Mesodermal cell (in vitro differentiated cells): ENCODE measurements at regions not wholly inside any gene's neighbourhood (a gene's known extent, or its start where the extent isn't known, plus 50 kb on each side); places are given as distances from the start of the nearest gene placed in this dataset.

Experiments used
- H3K27ac ChIP-seq: 2 replicates; pipeline ENCODE4 v1.7.0; 2013; ENCODE audit warnings: mild to moderate bottlenecking, low read depth, low read length, moderate library complexity; ENCODE audit not compliant: severe bottlenecking
- H3K36me3 ChIP-seq: 2 replicates; pipeline ENCODE4 v1.7.1; 2013; ENCODE audit warnings: mild to moderate bottlenecking, low read length, moderate library complexity; ENCODE audit not compliant: control insufficient read depth, insufficient read depth
- H3K4me1 ChIP-seq: one replicate; pipeline ENCODE4 v1.7.1; 2013; ENCODE audit warnings: mild to moderate bottlenecking, low read length; ENCODE audit not compliant: insufficient read depth, control insufficient read depth, poor library complexity, severe bottlenecking
- H3K4me3 ChIP-seq: 2 replicates; pipeline ENCODE4 v1.7.0; 2013; ENCODE audit warnings: low read length, control low read depth, mild to moderate bottlenecking; ENCODE audit not compliant: insufficient read depth, poor library complexity, severe bottlenecking; ENCODE audit errors: extremely low read depth
- H3K9me3 ChIP-seq: 2 replicates; pipeline ENCODE4 v1.7.1; 2013; ENCODE audit warnings: mild to moderate bottlenecking, low read length, moderate library complexity; ENCODE audit not compliant: control insufficient read depth
- WGBS, 2 experiments: methylation state at CpG; one replicate each; pipeline ENCODE4 v1.1.5; 2013; ENCODE audit warnings: missing lambda C conversion rate in 2 of 2; ENCODE audit not compliant: insufficient coverage in 2 of 2; 5-methylcytosine and 5-hydroxymethylcytosine counted together

DNA sequence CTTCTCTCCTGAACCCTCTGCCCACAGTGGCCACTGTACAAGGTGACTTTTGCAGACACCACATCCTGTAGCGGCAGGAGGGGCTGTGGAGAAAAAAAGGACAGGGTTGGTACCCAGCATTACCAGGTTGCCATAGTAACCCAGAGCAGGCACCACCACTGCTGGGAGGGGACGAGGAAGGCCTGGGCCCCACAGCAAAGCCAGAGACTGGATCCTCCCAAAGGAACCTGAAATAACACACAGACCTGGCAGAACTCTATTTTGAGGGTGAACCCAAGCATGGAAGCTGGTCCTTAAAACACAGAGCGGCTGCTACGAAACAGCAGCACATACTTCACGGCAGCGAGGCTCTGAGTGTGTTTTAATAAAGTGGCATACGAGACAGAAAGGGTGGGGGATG lies 380.6 kb downstream of the CTTN start:
- no peaks in the 10 kb centered on the region for H3K36me3 ChIP-seq
- no peaks in the 10 kb centered on the region for H3K4me1 ChIP-seq
- no peak overlapping the region for H3K27ac ChIP-seq
- H3K9me3 ChIP-seq = no peaks in the 10 kb centered on the region
- no peak overlapping the region for H3K4me3 ChIP-seq
- 94% methylated on average over 6 of the region's 7 CpGs for WGBS, 2 experiments

DNA sequence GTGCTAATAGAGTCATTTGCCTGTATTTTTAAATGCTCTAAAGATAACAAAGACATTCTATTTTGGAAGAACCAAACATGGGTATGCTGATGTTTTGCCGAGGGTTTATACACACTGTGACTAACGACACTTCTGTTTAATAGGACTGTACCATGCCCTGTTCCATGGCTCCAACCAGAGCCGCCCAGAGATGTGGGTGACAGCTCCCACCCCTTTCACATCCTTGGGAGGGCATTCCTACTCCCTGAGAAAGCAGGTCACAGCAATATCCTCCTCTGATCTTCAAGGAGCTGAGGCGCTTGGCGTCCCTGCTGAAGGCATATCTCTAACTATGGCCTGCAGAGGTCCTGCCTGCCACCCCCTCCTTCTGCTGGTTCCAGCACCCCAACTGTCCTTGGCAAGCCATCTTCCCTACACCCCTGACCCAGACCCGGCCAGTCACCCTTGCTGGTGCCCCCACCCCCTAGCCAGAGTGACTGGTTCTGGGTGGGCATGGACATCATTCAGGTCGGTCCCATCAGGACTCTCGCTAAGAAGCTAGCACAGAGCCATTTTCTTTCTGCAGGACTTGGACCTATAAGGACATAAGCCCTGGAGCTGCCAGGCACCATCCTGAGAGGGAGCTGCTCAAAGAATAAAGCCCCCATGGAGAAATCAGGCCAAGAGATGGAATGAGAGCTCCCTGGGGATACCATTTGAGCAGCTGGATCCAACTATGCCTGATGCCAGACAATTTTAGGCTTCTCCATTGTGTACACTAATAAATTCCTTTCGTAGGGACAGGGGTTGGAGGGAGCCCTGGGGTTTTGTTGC lies 381.3 kb downstream of the CTTN start:
- Histone ChIP-seq H3K9me3 (no peaks in the 10 kb centered on the region), H3K27ac (no peak overlapping the region), H3K4me1 (no peaks in the 10 kb centered on the region), H3K4me3 (no peak overlapping the region), H3K36me3 (no peaks in the 10 kb centered on the region)
- 80 to 89% methylated on average over 7 to 8 of the region's 9 CpGs for WGBS, 2 experiments

DNA sequence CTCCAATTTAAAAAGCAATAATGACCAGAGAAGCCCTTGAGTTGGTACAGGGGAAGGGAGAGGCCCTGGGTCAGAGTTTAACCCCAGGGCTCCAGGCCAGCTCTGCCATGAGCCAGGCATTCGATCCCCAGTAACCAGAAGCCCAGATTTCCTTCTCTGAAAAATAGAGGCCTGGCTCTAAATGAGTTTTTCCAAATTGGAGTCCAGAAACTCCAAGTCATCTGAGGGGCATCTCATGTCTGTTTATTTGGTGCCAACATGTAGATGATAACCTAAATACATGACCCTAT lies 381.9 kb downstream of the CTTN start:
- no peak overlapping the region for H3K27ac ChIP-seq
- H3K4me1 ChIP-seq = no peaks in the 10 kb centered on the region
- no peaks in the 10 kb centered on the region for H3K9me3 ChIP-seq
- no peaks in the 10 kb centered on the region for H3K36me3 ChIP-seq
- WGBS, 2 experiments = 88 to 100% methylated on average over 1 of the region's 1 CpG
- no peak overlapping the region for H3K4me3 ChIP-seq

DNA sequence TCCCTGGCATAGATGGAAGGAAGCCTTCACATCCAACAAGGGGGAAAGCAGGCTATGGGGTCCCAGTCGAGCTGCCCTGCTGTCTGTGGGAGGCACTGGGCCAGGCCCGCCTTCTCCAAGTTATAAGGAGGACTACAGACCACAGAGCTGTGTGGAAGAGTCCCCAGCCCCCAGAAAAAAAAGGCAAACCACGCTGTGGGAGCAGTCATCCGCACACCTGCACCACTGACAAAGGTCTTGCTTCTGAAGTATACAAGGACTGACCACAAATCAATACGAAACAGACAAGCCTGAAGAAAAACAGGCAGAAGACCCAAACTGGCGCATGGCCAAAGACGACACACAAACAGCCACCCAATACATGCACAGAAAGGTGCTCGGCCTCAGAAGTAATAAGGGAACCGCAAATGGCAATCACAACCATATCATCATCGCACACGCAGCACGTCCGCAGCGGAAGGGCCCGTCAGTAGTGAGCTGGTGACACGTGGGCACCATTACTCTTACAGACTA lies 384.1 kb downstream of the CTTN start:
- no peaks in the 10 kb centered on the region for H3K4me1 ChIP-seq
- H3K27ac ChIP-seq = no peak overlapping the region
- H3K4me3 ChIP-seq = no peak overlapping the region
- 80 to 94% methylated on average over 13 to 14 of the region's 16 CpGs for WGBS, 2 experiments
- H3K9me3 ChIP-seq = no peaks in the 10 kb centered on the region
- no peaks in the 10 kb centered on the region for H3K36me3 ChIP-seq

DNA sequence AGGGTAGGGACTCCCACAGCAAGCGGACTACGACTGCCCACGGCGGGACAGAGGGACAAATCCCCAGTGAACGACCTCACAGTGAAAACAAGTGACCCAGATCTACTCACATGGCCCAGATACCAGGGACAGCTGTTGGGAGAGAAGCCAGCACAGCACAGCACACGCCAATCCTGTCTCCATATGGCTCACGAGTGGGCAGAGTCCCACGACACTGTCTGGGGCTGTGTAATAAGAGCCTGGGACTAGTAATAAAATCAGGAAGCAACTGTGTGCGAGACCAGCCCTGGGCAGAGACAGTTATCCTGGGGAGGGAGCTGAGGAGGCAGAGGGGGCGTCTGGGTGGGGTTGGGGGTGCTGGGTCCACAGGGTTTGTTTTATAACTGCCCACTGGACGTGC lies 385.0 kb downstream of the CTTN start:
- WGBS, 2 experiments = 87 to 95% methylated on average over 10 of the region's 11 CpGs
- H3K9me3 ChIP-seq = no peaks in the 10 kb centered on the region
- no peak overlapping the region for H3K4me3 ChIP-seq
- peaks cover 6% of the 10 kb centered on the region for H3K4me1 ChIP-seq
- H3K36me3 ChIP-seq = no peaks in the 10 kb centered on the region
- no peak overlapping the region for H3K27ac ChIP-seq

- 85 to 90% methylated on average over 6 to 7 of the region's 7 CpGs for WGBS, 2 experiments
- Histone ChIP-seq H3K36me3 (no peaks in the 10 kb centered on the region), H3K27ac (no peak overlapping the region)
Measured at GRCh38 chr11:70783821-70784220, 385.5 kb downstream of the CTTN start.

DNA sequence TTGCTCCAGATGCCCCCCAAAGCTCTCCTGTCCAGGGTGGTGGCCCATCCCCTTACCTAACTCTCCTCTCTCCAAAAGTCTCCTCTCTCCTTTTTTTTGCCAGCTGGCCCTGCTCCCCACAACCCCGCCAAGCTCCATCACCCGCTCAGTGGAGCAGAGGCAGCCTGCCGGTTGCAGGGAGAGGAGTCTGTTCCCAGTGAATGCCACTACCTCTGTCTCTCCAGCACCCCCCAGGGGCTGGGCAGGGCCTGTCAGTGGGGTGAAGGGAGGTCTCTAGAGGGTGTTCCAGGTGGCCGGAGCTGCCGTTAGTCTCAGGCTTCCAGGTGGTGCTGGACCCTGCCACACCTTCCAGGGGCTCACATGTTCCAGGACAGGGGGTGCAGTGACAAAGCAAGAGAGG lies 387.0 kb downstream of the CTTN start:
- peaks cover 9% of the 10 kb centered on the region for H3K4me1 ChIP-seq
- H3K36me3 ChIP-seq = no peaks in the 10 kb centered on the region
- H3K4me3 ChIP-seq = no peak overlapping the region
- no peaks in the 10 kb centered on the region for H3K9me3 ChIP-seq
- 81 to 100% methylated on average over 2 of the region's 5 CpGs for WGBS, 2 experiments
- H3K27ac ChIP-seq = no peak overlapping the region

More at GRCh38 chr11:70783821-70784220, 385.5 kb downstream of the CTTN start:
- H3K9me3 ChIP-seq = no peaks in the 10 kb centered on the region
- no peak overlapping the region for H3K4me3 ChIP-seq
- H3K4me1 ChIP-seq = peaks cover 9% of the 10 kb centered on the region

DNA sequence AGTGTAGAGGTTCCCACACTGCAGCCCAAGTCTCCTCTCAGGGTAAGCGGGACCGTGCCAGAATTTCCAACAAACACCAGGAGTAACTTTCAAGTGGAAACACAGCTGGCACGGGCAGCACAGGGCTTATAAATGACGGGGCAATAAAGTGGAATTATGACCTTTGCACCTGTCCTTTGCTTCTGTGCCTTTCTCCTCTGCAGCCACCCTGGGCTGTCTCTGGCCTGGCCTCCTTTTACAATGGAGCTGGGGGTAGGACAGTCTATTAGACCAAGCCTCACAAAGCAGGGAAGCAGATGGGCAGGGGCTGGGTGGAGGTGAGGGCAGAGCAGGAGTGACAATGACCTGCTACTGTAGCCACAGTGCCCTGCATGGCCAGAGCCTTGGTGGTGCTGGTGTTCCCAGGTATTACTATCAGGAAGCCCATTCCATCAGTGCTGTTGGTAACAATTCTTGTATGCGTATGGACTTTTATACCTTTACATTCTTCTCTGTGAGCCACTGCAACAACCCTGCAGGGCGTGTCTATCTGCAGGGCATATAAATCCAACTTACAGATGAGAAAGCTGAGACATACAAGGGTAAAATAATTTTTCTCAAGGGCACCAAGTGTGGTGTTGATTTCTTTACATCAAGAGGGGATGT lies 387.8 kb downstream of the CTTN start:
- H3K9me3 ChIP-seq = peaks cover 2% of the 10 kb centered on the region
- H3K27ac ChIP-seq = no peak overlapping the region
- H3K36me3 ChIP-seq = no peaks in the 10 kb centered on the region
- H3K4me1 ChIP-seq = peaks cover 9% of the 10 kb centered on the region
- no peak overlapping the region for H3K4me3 ChIP-seq
- WGBS, 2 experiments = 85 to 100% methylated on average over 4 of the region's 6 CpGs

DNA sequence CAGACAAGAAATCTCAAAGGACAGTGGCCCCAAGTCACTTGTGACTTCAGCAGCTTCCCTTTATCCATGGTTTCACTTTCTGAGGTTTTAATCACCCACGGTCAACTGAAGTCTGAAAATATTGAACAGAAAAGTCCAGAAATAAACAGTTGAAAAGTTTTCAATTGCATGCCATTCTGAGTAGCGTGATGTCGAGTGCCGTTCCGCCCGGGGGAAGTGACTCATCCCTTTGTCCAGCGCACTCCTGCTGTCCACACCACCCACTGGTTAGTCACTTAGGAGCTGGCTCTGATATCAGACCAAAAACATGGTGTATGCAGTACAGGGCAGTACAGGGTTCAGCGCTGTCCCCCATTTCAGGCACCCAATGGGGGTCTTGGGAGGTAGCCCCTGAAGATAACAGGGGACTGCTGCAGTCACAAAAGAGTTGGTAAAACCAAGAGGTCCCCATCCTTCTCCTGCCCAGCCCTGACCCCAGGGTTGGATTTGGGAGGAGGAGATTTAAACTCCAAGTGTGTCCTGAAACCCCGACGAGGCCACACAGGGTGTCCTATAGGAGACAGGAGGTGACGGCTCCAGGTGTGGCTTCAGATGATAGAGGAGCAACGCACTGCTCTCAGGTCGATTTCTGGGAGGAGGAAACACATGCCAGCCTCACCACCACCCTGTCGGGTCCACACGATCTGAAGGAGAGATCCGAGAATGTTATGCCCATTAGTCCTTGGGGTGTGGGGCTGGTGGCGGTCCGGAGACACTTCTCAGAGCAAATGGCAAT lies 390.1 kb downstream of the CTTN start:
- no peak overlapping the region for H3K4me3 ChIP-seq
- H3K9me3 ChIP-seq = peaks cover 8% of the 10 kb centered on the region
- H3K4me1 ChIP-seq = peaks cover 9% of the 10 kb centered on the region
- no peak overlapping the region for H3K27ac ChIP-seq
- no peaks in the 10 kb centered on the region for H3K36me3 ChIP-seq
- 91 to 95% methylated on average over 15 to 16 of the region's 18 CpGs for WGBS, 2 experiments

GRCh38 chr11:70790671-70791300 lies 392.5 kb downstream of the CTTN start:
- no peaks in the 10 kb centered on the region for H3K36me3 ChIP-seq
- no peak overlapping the region for H3K4me3 ChIP-seq
- H3K27ac ChIP-seq = no peak overlapping the region
- WGBS, 2 experiments = 70 to 76% methylated on average over 10 to 12 of the region's 12 CpGs
- H3K9me3 ChIP-seq = peaks cover 16% of the 10 kb centered on the region
- H3K4me1 ChIP-seq = peaks cover 9% of the 10 kb centered on the region
